ENCODE measurements at regions not wholly inside any gene's neighbourhood (a gene's known extent, or its start where the extent isn't known, plus 50 kb on each side); places are given as distances from the start of the nearest gene placed in this dataset.
"Not testable (repeated sequence)": the region's sequence is repeated elsewhere in the genome, so short reads cannot be mapped to it uniquely, and the experiment has no call there.

GRCh38 chr10:8337332-8337651 lies 282.8 kb downstream of the GATA3 start:
- Histone ChIP-seq H3K4me3 (no peak overlapping the region), H3K36me3 (no peaks in the 10 kb centered on the region), H3K9me3 (no peaks in the 10 kb centered on the region), H3K27ac (no peak overlapping the region), H3K27me3 (no peaks in the 10 kb centered on the region), H3K4me1 (ENCODE audit: insufficient read depth) (no peaks in the 10 kb centered on the region)
- TF ChIP-seq CTCF (IDR thresholded peaks at IDR 0.05) (no peak), POLR2A (IDR thresholded peaks at IDR 0.05) (no peak), EP300 (IDR thresholded peaks at IDR 0.05) (no peak)
- WGBS, 3 donors = 59 to 62% (median 61%) methylated on average over 5 of the region's 5 CpGs
- intact Hi-C loops (cut with DNase I) = no loop called here
- DNase-seq = no peak

GRCh38 chr10:8338177-8338766 lies 283.8 kb downstream of the GATA3 start:
- Histone ChIP-seq H3K4me1 (ENCODE audit: insufficient read depth) (no peaks in the 10 kb centered on the region), H3K4me3 (no peak overlapping the region), H3K27ac (no peak overlapping the region), H3K36me3 (no peaks in the 10 kb centered on the region), H3K27me3 (no peaks in the 10 kb centered on the region), H3K9me3 (no peaks in the 10 kb centered on the region)
- no peak for TF ChIP-seq CTCF (IDR thresholded peaks at IDR 0.05)
- no peak for TF ChIP-seq EP300 (IDR thresholded peaks at IDR 0.05)
- TF ChIP-seq POLR2A (IDR thresholded peaks at IDR 0.05) = no peak
- no peak for DNase-seq
- 84 to 87% (median 87%) methylated on average over 4 of the region's 4 CpGs for WGBS, 3 donors
- intact Hi-C loops (cut with DNase I) = no loop called here

GRCh38 chr10:8344756-8345155 lies 290.3 kb downstream of the GATA3 start:
- TF ChIP-seq CTCF (IDR thresholded peaks at IDR 0.05) (no peak), POLR2A (IDR thresholded peaks at IDR 0.05) (no peak), EP300 (IDR thresholded peaks at IDR 0.05) (no peak)
- no peaks in the 10 kb centered on the region for H3K4me1 ChIP-seq (ENCODE audit: insufficient read depth)
- no peaks in the 10 kb centered on the region for H3K9me3 ChIP-seq
- intact Hi-C loops (cut with DNase I) = no loop called here
- 40 to 93% (median 91%) methylated on average over 1 of the region's 1 CpG for WGBS, 3 donors
- H3K4me3 ChIP-seq = no peak overlapping the region
- H3K27me3 ChIP-seq = no peaks in the 10 kb centered on the region
- DNase-seq = no peak
- no peaks in the 10 kb centered on the region for H3K36me3 ChIP-seq
- H3K27ac ChIP-seq = no peak overlapping the region

- Histone ChIP-seq H3K27ac (no peak overlapping the region), H3K4me3 (no peak overlapping the region), H3K9me3 (no peaks in the 10 kb centered on the region), H3K36me3 (no peaks in the 10 kb centered on the region), H3K27me3 (no peaks in the 10 kb centered on the region), H3K4me1 (ENCODE audit: insufficient read depth) (no peaks in the 10 kb centered on the region)
- 39 to 47% (median 41%) methylated on average over 1 of the region's 1 CpG for WGBS, 3 donors
- intact Hi-C loops (cut with DNase I) = no loop called here
- no peak for DNase-seq
- TF ChIP-seq CTCF (IDR thresholded peaks at IDR 0.05) (no peak), EP300 (IDR thresholded peaks at IDR 0.05) (no peak), POLR2A (IDR thresholded peaks at IDR 0.05) (no peak)
Measured at GRCh38 chr10:8346861-8347260, 292.4 kb downstream of the GATA3 start.

GRCh38 chr10:8347614-8348013 lies 293.1 kb downstream of the GATA3 start:
- intact Hi-C loops (cut with DNase I); H3K9me3 ChIP-seq; H3K36me3 ChIP-seq; H3K4me1 ChIP-seq (ENCODE audit: insufficient read depth); H3K4me3 ChIP-seq; DNase-seq; H3K27me3 ChIP-seq; H3K27ac ChIP-seq: not testable (repeated sequence)
- WGBS, 3 donors = 88 to 93% (median 88%) methylated on average over 4 of the region's 4 CpGs
